SW 1271 (cell line): ENCODE measurements at regions not wholly inside any gene's neighbourhood (a gene's known extent, or its start where the extent isn't known, plus 50 kb on each side); places are given as distances from the start of the nearest gene placed in this dataset.

ENCODE experiments used
- DNase-seq, 2 experiments: peaks; one replicate each; lab custom pipeline; 2025; lab: John Stamatoyannopoulos, UW

- DNase-seq = no peak
Observed at GRCh38 chr1:234756066-234756774, 146.2 kb upstream of the IRF2BP2 start.

GRCh38 chr1:234755449-234755863, 145.5 kb upstream of the IRF2BP2 start:
- no peak for DNase-seq

GRCh38 chr1:234753979-234754378, 144.0 kb upstream of the IRF2BP2 start:
- DNase-seq = no peak

- DNase-seq = no peak
Observed at GRCh38 chr1:234752927-234753326, 142.9 kb upstream of the IRF2BP2 start.

- no peak for DNase-seq
Observed at GRCh38 chr1:234751678-234752077, 141.7 kb upstream of the IRF2BP2 start.

GRCh38 chr1:234750922-234751627, 141.1 kb upstream of the IRF2BP2 start:
- no peak for DNase-seq

GRCh38 chr1:234748713-234749112, 138.7 kb upstream of the IRF2BP2 start:
- DNase-seq = no peak

- no peak for DNase-seq
Observed at GRCh38 chr1:234748066-234748465, 138.1 kb upstream of the IRF2BP2 start.

- no peak for DNase-seq
Observed at GRCh38 chr1:234746798-234747196, 136.8 kb upstream of the IRF2BP2 start.

GRCh38 chr1:234745844-234746797, 136.1 kb upstream of the IRF2BP2 start:
- no peak for DNase-seq

GRCh38 chr1:234745276-234745675, 135.3 kb upstream of the IRF2BP2 start:
- no peak for DNase-seq

GRCh38 chr1:234743791-234744611, 134.0 kb upstream of the IRF2BP2 start:
- DNase-seq = no peak

- no peak for DNase-seq
Observed at GRCh38 chr1:234742622-234743021, 132.6 kb upstream of the IRF2BP2 start.

- DNase-seq = no peak
Observed at GRCh38 chr1:234737967-234738314, 128.0 kb upstream of the IRF2BP2 start.

GRCh38 chr1:234735916-234736315, 125.9 kb upstream of the IRF2BP2 start:
- no peak for DNase-seq

- no peak for DNase-seq
Observed at GRCh38 chr1:234735476-234735875, 125.5 kb upstream of the IRF2BP2 start.

GRCh38 chr1:234734869-234735268, 124.9 kb upstream of the IRF2BP2 start:
- no peak for DNase-seq

- DNase-seq = no peak
Observed at GRCh38 chr1:234734412-234734835, 124.4 kb upstream of the IRF2BP2 start.

GRCh38 chr1:234733427-234733826, 123.4 kb upstream of the IRF2BP2 start:
- no peak for DNase-seq

- no peak for DNase-seq
Observed at GRCh38 chr1:234732671-234733390, 122.9 kb upstream of the IRF2BP2 start.

GRCh38 chr1:234732260-234732659, 122.3 kb upstream of the IRF2BP2 start:
- DNase-seq = no peak
